Pulmonary artery endothelial cell (primary cell): ENCODE measurements at regions not wholly inside any gene's neighbourhood (a gene's known extent, or its start where the extent isn't known, plus 50 kb on each side); places are given as distances from the start of the nearest gene placed in this dataset.
"Not testable (repeated sequence)": the region's sequence is repeated elsewhere in the genome, so short reads cannot be mapped to it uniquely, and the experiment has no call there.

Experiments
- DNase-seq: peaks from one replicate; pipeline ENCODE4 v3.0.0-alpha.2; 2011; ENCODE audit warnings: low read depth, low spot score

- no peak for DNase-seq
These were observed 52.2 kb upstream of the FAT1 start for GRCh38 chr4:186775902-186776301.

GRCh38 chr4:186778134-186778533 is 54.5 kb upstream of the FAT1 start:
- no peak for DNase-seq

- DNase-seq: no peak
These were observed 56.8 kb upstream of the FAT1 start for GRCh38 chr4:186780291-186781031.

GRCh38 chr4:186781032-186781917 is 57.6 kb upstream of the FAT1 start:
- DNase-seq: no peak

GRCh38 chr4:186782302-186782701 is 58.6 kb upstream of the FAT1 start:
- DNase-seq: no peak

- DNase-seq: no peak
These were observed 63.9 kb upstream of the FAT1 start for GRCh38 chr4:186787536-186787935.

- no peak for DNase-seq
These were observed 66.0 kb upstream of the FAT1 start for GRCh38 chr4:186789651-186790050.

- DNase-seq: no peak
These were observed 67.0 kb upstream of the FAT1 start for GRCh38 chr4:186790630-186791029.

- DNase-seq: no peak
These were observed 69.2 kb upstream of the FAT1 start for GRCh38 chr4:186792728-186793366.

- DNase-seq: no peak
These were observed 75.4 kb upstream of the FAT1 start for GRCh38 chr4:186798951-186799659.

GRCh38 chr4:186805020-186805820 is 81.6 kb upstream of the FAT1 start:
- no peak for DNase-seq

GRCh38 chr4:186805917-186806316 is 82.3 kb upstream of the FAT1 start:
- not testable (repeated sequence) for DNase-seq

GRCh38 chr4:186806679-186807421 is 83.2 kb upstream of the FAT1 start:
- no peak for DNase-seq

GRCh38 chr4:186807808-186808629 is 84.4 kb upstream of the FAT1 start:
- no peak for DNase-seq

- DNase-seq: no peak
These were observed 85.0 kb upstream of the FAT1 start for GRCh38 chr4:186808630-186809018.

- no peak for DNase-seq
These were observed 85.4 kb upstream of the FAT1 start for GRCh38 chr4:186809070-186809469.

- no peak for DNase-seq
These were observed 87.0 kb upstream of the FAT1 start for GRCh38 chr4:186810613-186811150.

- DNase-seq: no peak
These were observed 88.9 kb upstream of the FAT1 start for GRCh38 chr4:186812592-186812991.
